PC-3 (cell line): ENCODE measurements at regions not wholly inside any gene's neighbourhood (a gene's known extent, or its start where the extent isn't known, plus 50 kb on each side); places are given as distances from the start of the nearest gene placed in this dataset.
"Not testable (repeated sequence)": the region's sequence is repeated elsewhere in the genome, so short reads cannot be mapped to it uniquely, and the experiment has no call there.

Source experiments
- ATAC-seq: fragments of 200-7000 bp; cut with Tn5 transposase; 2 replicates; pipeline ENCODE4 v1.9.1; 2020; ENCODE audit warnings: mild to moderate bottlenecking, moderate library complexity
- BruUV-seq: library from RNA; stranded (reverse); fragments of 400-500 nt; replicated peaks from 2 replicates; lab custom pipeline; 2021; lab: Mats Ljungman, UMichigan
- CTCF ChIA-PET: fragments of 300-600 bp; sonication (Branson Sonifier 250); formaldehyde crosslinking; loops from one replicate; lab custom pipeline; 2022; ENCODE audit warnings: antibody characterized with exemption; lab: Charles Lee
- POLR2A ChIA-PET: fragments of 300-600 bp; sonication (Branson Sonifier 250); formaldehyde crosslinking; loops from one replicate; lab custom pipeline; 2022; ENCODE audit warnings: antibody characterized with exemption; ENCODE audit not compliant: unreplicated experiment; lab: Charles Lee
- DNase-seq: peaks from one replicate; pipeline ENCODE4 v3.0.0-alpha.2; 2015
- H2AFZ ChIP-seq: fragments of 300-600 bp; sonication (generic); 2 replicates; pipeline ENCODE4 v1.6.0; 2016; ENCODE audit warnings: antibody characterized with exemption, low read length
- H3F3A ChIP-seq: fragments of 300-600 bp; sonication (generic); one replicate; pipeline ENCODE4 v1.6.0; 2017; ENCODE audit warnings: antibody characterized with exemption, low read length, control low read depth, mild to moderate bottlenecking; ENCODE audit not compliant: unreplicated experiment
- H3K27ac ChIP-seq: fragments of 300-600 bp; sonication (generic); 2 replicates; pipeline ENCODE4 v1.5.1; 2016; ENCODE audit warnings: mild to moderate bottlenecking, low read length
- H3K27me3 ChIP-seq: fragments of 300-600 bp; sonication (generic); 2 replicates; pipeline ENCODE4 v1.6.1; 2016; ENCODE audit warnings: low read length, mixed read lengths
- H3K36me3 ChIP-seq: fragments of 300-600 bp; sonication (generic); 2 replicates; pipeline ENCODE4 v1.6.1; 2016; ENCODE audit warnings: low read depth, mixed run types, low read length, mixed read lengths
- H3K4me1 ChIP-seq: fragments of 300-600 bp; sonication (generic); 2 replicates; pipeline ENCODE4 v1.5.1; 2016; ENCODE audit warnings: low read length; ENCODE audit not compliant: insufficient read depth
- H3K4me2 ChIP-seq: fragments of 300-600 bp; sonication (generic); 2 replicates; pipeline ENCODE4 v1.6.0; 2016; ENCODE audit warnings: low read length
- H3K4me3 ChIP-seq: fragments of 300-600 bp; sonication (generic); 2 replicates; pipeline ENCODE4 v1.5.1; 2016; ENCODE audit warnings: mild to moderate bottlenecking, low read length, mixed read lengths
- H3K79me2 ChIP-seq: fragments of 300-600 bp; sonication (generic); 2 replicates; pipeline ENCODE4 v1.6.1; 2017; ENCODE audit warnings: low read length, mixed read lengths
- H3K9ac ChIP-seq: fragments of 300-600 bp; sonication (generic); 2 replicates; pipeline ENCODE4 v1.6.0; 2016; ENCODE audit warnings: mild to moderate bottlenecking, low read length
- H3K9me2 ChIP-seq: fragments of 300-600 bp; sonication (generic); replicated peaks from 2 replicates; pipeline ENCODE4 v1.6.1; 2016; ENCODE audit warnings: mixed run types, low read length, mixed read lengths
- H3K9me3 ChIP-seq: fragments of 300-600 bp; sonication (generic); 2 replicates; pipeline ENCODE4 v1.6.1; 2016; ENCODE audit warnings: low read length, mixed read lengths
- H4K20me1 ChIP-seq: fragments of 300-600 bp; sonication (generic); 2 replicates; pipeline ENCODE4 v1.6.1; 2016; ENCODE audit warnings: low read length, mixed read lengths
- CTCF ChIP-seq: fragments of 300-600 bp; sonication (generic); conservative IDR thresholded peaks from 2 replicates; pipeline ENCODE4 v1.5.1; 2017; ENCODE audit warnings: antibody characterized with exemption, low read depth, mild to moderate bottlenecking, low read length
- EZH2 ChIP-seq: fragments of 300-600 bp; sonication (generic); IDR thresholded peaks from one replicate; pipeline ENCODE4 v1.6.1; 2017; ENCODE audit warnings: antibody characterized with exemption, mild to moderate bottlenecking, low read length; ENCODE audit not compliant: unreplicated experiment
- EZH2phosphoT487 ChIP-seq: fragments of 300-600 bp; sonication (generic); IDR thresholded peaks from 2 replicates; pipeline ENCODE4 v1.6.1; 2018; ENCODE audit warnings: mild to moderate bottlenecking, antibody characterized with exemption, low read length, borderline replicate concordance
- intact Hi-C: fragments of 100-400 bp; cut with micrococcal nuclease; formaldehyde crosslinking; loops from 2 replicates; pipeline ENCODE4 v1.9.0; 2023

GRCh38 chr15:87470923-87471322 lies 785.6 kb downstream of the NTRK3 start:
- TF ChIP-seq EZH2 (no peak), EZH2phosphoT487 (no peak), CTCF (no peak)
- BruUV-seq, result no TSS peak
- H2AFZ ChIP-seq, result no peak overlapping the region
- ATAC-seq, result no peak
- intact Hi-C loops, result no loop called here
- ChIA-PET CTCF (no interaction called here), POLR2A (no interaction called here)
- no peaks in the 10 kb centered on the region for H3K27me3 ChIP-seq
- DNase-seq, result no peak
- H4K20me1 ChIP-seq, result no peaks in the 10 kb centered on the region
- no peak overlapping the region for H3K9ac ChIP-seq
- H3K36me3 ChIP-seq, result no peaks in the 10 kb centered on the region
- H3K9me3 ChIP-seq, result no peaks in the 10 kb centered on the region
- no peak overlapping the region for H3K4me2 ChIP-seq
- H3K9me2 ChIP-seq, result no peaks in the 10 kb centered on the region
- no peaks in the 10 kb centered on the region for H3F3A ChIP-seq
- no peak overlapping the region for H3K4me3 ChIP-seq
- H3K79me2 ChIP-seq, result no peaks in the 10 kb centered on the region
- no peaks in the 10 kb centered on the region for H3K4me1 ChIP-seq
- H3K27ac ChIP-seq, result no peak overlapping the region

- H3K79me2 ChIP-seq, H3K9me2 ChIP-seq, H3K9me3 ChIP-seq, H3K4me1 ChIP-seq, ATAC-seq, H3K27me3 ChIP-seq, H3K9ac ChIP-seq, H3K36me3 ChIP-seq, BruUV-seq, CTCF ChIA-PET, POLR2A ChIA-PET, DNase-seq, H4K20me1 ChIP-seq, H2AFZ ChIP-seq, H3F3A ChIP-seq, H3K4me2 ChIP-seq, H3K4me3 ChIP-seq, intact Hi-C loops, H3K27ac ChIP-seq: not testable (repeated sequence)
Measured at GRCh38 chr15:87463956-87464355, 792.6 kb downstream of the NTRK3 start.

GRCh38 chr15:87461631-87462030 lies 794.9 kb downstream of the NTRK3 start:
- Histone ChIP-seq H3K27ac (peak overlapping the region; percentile 77), H3K4me1 (peaks cover 8% of the 10 kb centered on the region; the same call in 1 of the 2 replicates), H3F3A (no peaks in the 10 kb centered on the region), H3K4me3 (no peak overlapping the region), H3K79me2 (no peaks in the 10 kb centered on the region), H2AFZ (no peak overlapping the region), H3K9ac (no peak overlapping the region), H4K20me1 (no peaks in the 10 kb centered on the region), H3K9me2 (no peaks in the 10 kb centered on the region), H3K36me3 (no peaks in the 10 kb centered on the region), H3K4me2 (peak overlapping the region; percentile 37; the same call in 1 of the 2 replicates), H3K27me3 (no peaks in the 10 kb centered on the region), H3K9me3 (no peaks in the 10 kb centered on the region)
- no peak for TF ChIP-seq EZH2
- no peak for TF ChIP-seq CTCF
- no peak for TF ChIP-seq EZH2phosphoT487
- intact Hi-C loops, result no loop called here
- no peak for ATAC-seq
- ChIA-PET CTCF (no interaction called here), POLR2A (no interaction called here)
- peak; percentile 70 for DNase-seq
- BruUV-seq, result no TSS peak
